SK-N-SH (cell line): ENCODE measurements at regions not wholly inside any gene's neighbourhood (a gene's known extent, or its start where the extent isn't known, plus 50 kb on each side); places are given as distances from the start of the nearest gene placed in this dataset.

Source experiments
- ELF1 ChIP-seq: IDR thresholded peaks from 2 replicates; pipeline ENCODE4 v1.4.0; 2012
- GABPA ChIP-seq: IDR thresholded peaks from 2 replicates; pipeline ENCODE4 v1.4.0; 2012; ENCODE audit warnings: low read depth, mild to moderate bottlenecking
- GATA2 ChIP-seq: sonication (generic); formaldehyde crosslinking; IDR thresholded peaks from 2 replicates; pipeline ENCODE4 v1.5.0; 2020; ENCODE audit warnings: mild to moderate bottlenecking, missing genetic modification reagents
- JUND ChIP-seq: IDR thresholded peaks from 2 replicates; pipeline ENCODE4 v1.4.0; 2012
- MAX ChIP-seq: IDR thresholded peaks from 2 replicates; pipeline ENCODE4 v1.4.0; 2012; ENCODE audit warnings: low read depth
- NFIC ChIP-seq: IDR thresholded peaks from 2 replicates; pipeline ENCODE4 v1.4.0; 2012; ENCODE audit warnings: borderline replicate concordance
- NRF1 ChIP-seq: IDR thresholded peaks from 2 replicates; pipeline ENCODE4 v1.6.1; 2012; ENCODE audit warnings: low read depth, mild to moderate bottlenecking, low read length
- PBX3 ChIP-seq: IDR thresholded peaks from 2 replicates; pipeline ENCODE4; 2012
- REST ChIP-seq: IDR thresholded peaks from 2 replicates; pipeline ENCODE4 v1.6.1; 2012; ENCODE audit warnings: mild to moderate bottlenecking, low read depth, low read length, moderate library complexity
- RFX5 ChIP-seq: IDR thresholded peaks from 2 replicates; pipeline ENCODE4 v1.6.1; 2012; ENCODE audit warnings: mild to moderate bottlenecking, improper control_type of control experiment, low read length
- SMC3 ChIP-seq: IDR thresholded peaks from 2 replicates; pipeline ENCODE4 v1.6.1; 2012; ENCODE audit warnings: low read depth, low read length, improper control_type of control experiment
- TEAD4 ChIP-seq: IDR thresholded peaks from 2 replicates; pipeline ENCODE4 v1.4.0; 2012; ENCODE audit warnings: mild to moderate bottlenecking, borderline replicate concordance; ENCODE audit not compliant: insufficient read depth
- YY1 ChIP-seq: IDR thresholded peaks from 2 replicates; pipeline ENCODE4 v1.4.0; 2012; ENCODE audit warnings: low read depth, mild to moderate bottlenecking
- ZBTB33 ChIP-seq: IDR thresholded peaks from 2 replicates; pipeline ENCODE4 v1.4.0; 2012; ENCODE audit warnings: low read depth, borderline replicate concordance
- TF ChIP-seq, protein P1 (sequence below): fragments of 150-350 bp; IDR thresholded peaks from 2 replicates; pipeline ENCODE4 v1.6.1; 2017; ENCODE audit warnings: antibody characterized with exemption, low read length, low read depth, borderline replicate concordance
- TF ChIP-seq, protein P2 (sequence below): IDR thresholded peaks from 2 replicates; pipeline ENCODE4 v1.4.0; 2012; ENCODE audit warnings: low read depth, borderline replicate concordance

DNA sequence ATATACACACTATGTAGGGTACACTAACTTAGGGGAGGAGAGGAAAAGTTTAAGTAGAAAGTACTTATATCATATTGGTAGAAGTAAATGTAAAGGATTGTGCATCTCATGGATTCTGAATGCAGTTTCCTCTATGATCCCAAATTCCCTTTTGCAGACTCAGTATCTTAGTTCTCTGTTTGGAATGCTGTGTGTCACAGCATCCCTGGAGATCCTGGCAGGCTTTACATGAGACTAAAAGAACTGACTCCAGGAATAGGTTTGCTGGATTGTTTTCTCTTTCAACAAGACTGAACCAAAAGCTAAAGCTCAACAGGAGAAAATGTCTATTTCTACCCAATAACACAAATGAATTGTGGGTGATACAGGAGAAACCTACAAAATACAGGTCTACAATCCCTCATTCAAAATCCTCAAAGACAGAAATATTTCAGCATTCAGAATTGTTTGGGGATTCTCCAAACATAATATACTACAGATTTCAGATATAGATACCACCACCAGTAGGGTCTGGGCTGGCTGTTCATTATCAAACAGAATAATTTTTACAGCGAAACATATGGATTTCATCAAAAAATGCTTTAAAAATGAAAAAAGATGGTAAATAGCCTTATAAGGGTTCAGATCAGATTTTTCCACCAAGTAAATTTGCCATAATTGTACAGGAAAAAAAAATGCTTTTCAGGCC is 324.7 kb upstream of the GRAMD2B start (continued):
- TF ChIP-seq, protein P1, sequence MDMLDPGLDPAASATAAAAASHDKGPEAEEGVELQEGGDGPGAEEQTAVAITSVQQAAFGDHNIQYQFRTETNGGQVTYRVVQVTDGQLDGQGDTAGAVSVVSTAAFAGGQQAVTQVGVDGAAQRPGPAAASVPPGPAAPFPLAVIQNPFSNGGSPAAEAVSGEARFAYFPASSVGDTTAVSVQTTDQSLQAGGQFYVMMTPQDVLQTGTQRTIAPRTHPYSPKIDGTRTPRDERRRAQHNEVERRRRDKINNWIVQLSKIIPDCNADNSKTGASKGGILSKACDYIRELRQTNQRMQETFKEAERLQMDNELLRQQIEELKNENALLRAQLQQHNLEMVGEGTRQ, result no peak
- TF ChIP-seq ELF1 (no peak), PBX3 (no peak), YY1 (no peak), JUND (no peak), REST (no peak), SMC3 (no peak), GABPA (no peak), NRF1 (no peak), RFX5 (no peak), NFIC (no peak), ZBTB33 (no peak), MAX (no peak), GATA2 (CRISPR knock-in tag) (peak; percentile 69), TEAD4 (no peak)
- TF ChIP-seq, protein P2, sequence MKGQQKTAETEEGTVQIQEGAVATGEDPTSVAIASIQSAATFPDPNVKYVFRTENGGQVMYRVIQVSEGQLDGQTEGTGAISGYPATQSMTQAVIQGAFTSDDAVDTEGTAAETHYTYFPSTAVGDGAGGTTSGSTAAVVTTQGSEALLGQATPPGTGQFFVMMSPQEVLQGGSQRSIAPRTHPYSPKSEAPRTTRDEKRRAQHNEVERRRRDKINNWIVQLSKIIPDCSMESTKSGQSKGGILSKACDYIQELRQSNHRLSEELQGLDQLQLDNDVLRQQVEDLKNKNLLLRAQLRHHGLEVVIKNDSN, result no peak
